ENCODE measurements at regions not wholly inside any gene's neighbourhood (a gene's known extent, or its start where the extent isn't known, plus 50 kb on each side); places are given as distances from the start of the nearest gene placed in this dataset.

DNA sequence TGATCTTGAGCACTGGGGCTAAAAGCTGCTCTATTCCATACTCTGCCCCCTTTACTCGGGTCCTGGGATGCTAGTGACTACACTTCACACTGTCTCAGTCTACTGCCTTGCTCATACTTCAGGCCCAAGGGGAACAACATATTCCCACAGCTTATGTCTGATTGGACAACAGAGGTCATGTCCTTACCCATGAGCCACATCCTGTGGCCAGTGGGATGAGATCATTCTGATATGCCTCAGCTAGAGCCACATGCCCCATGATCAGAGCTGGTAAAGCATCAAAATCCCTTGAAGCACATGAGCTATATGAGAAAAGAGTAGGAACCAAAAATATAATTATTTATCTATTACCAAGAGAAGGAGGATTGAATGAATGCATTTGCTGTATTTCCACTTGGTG is 290.1 kb upstream of the TSHZ3 start:
- Mint-ChIP-seq H3K9me3 (no peaks in the 10 kb centered on the region), H3K36me3 (no peaks in the 10 kb centered on the region), H3K4me1 (no peaks in the 10 kb centered on the region), H3K27ac (no peak overlapping the region), H3K4me3 (no peak overlapping the region)
- DNase-seq (ENCODE audit: low spot score in 2 of 2) = no peak
- ATAC-seq = no peak

DNA sequence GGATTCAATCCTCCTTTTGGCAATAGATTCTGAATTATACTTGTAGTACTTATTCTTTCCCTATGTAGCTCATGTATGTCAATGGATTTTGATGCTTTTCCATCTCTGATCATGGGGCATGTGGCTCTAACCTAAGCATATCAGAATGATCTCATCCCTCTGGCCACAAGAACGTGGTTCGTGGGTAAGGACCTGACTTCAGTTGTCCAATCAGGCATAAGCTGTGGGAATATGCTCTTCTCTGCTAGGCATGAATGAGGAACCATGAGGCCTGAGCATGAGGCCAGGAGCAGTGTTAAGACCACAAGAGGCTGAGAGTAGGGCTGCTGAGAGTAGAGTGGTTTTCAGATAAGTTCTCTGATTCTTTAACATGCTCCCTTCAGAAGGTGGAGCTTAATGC is 292.4 kb upstream of the TSHZ3 start:
- no peaks in the 10 kb centered on the region for H3K36me3 Mint-ChIP-seq
- no peak for ATAC-seq
- H3K4me1 Mint-ChIP-seq = no peaks in the 10 kb centered on the region
- DNase-seq (ENCODE audit: low spot score in 2 of 2) = no peak
- no peak overlapping the region for H3K27ac Mint-ChIP-seq
- peaks cover 3% of the 10 kb centered on the region for H3K9me3 Mint-ChIP-seq
- H3K4me3 Mint-ChIP-seq = no peak overlapping the region

DNA sequence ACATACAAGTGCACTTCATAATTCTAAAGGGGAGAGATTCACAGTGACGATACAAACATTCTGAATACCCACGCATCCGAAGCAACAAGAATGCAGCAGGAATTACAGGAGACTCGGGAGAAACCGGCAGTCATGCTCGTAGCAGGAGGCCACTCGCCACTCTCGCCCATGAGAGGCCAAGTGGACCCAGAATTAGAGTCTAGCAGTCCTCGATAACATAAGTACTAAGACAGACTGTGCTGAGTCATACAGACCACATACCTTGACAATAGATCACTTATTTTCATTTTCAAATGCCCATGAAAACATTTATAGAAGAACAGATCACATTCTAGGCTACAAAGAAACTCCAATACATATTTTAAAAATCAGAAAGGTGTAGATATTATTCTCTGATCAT is 299.1 kb upstream of the TSHZ3 start:
- H3K4me3 Mint-ChIP-seq = no peak overlapping the region
- DNase-seq (ENCODE audit: low spot score in 2 of 2) (no peak), ATAC-seq (no peak)
- no peaks in the 10 kb centered on the region for H3K4me1 Mint-ChIP-seq
- H3K27ac Mint-ChIP-seq = no peak overlapping the region
- H3K9me3 Mint-ChIP-seq = peaks cover 3% of the 10 kb centered on the region
- H3K36me3 Mint-ChIP-seq = no peaks in the 10 kb centered on the region

DNA sequence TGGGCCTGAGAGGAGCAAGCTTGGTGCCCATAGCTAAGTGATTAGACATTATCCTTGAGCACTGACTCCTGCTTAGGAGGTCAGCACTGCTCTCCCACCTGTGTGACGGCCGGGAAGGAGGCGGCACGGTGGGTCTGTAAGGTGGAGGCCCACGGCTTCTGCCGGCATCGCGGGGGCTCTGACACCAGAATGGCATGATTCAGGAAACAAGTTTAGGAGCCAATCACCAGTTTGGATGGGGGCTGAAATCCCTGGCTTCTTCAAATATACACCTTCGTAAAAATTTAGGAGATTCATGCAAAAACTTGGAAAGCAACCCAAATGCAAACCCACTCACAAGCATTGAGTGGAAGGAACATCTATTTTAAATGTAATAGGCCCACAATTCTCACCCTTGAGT is 307.3 kb upstream of the TSHZ3 start:
- no peaks in the 10 kb centered on the region for H3K4me1 Mint-ChIP-seq
- no peaks in the 10 kb centered on the region for H3K9me3 Mint-ChIP-seq
- H3K27ac Mint-ChIP-seq = no peak overlapping the region
- no peak overlapping the region for H3K4me3 Mint-ChIP-seq
- ATAC-seq = no peak
- no peaks in the 10 kb centered on the region for H3K36me3 Mint-ChIP-seq
- no peak for DNase-seq (ENCODE audit: low spot score in 2 of 2)

DNA sequence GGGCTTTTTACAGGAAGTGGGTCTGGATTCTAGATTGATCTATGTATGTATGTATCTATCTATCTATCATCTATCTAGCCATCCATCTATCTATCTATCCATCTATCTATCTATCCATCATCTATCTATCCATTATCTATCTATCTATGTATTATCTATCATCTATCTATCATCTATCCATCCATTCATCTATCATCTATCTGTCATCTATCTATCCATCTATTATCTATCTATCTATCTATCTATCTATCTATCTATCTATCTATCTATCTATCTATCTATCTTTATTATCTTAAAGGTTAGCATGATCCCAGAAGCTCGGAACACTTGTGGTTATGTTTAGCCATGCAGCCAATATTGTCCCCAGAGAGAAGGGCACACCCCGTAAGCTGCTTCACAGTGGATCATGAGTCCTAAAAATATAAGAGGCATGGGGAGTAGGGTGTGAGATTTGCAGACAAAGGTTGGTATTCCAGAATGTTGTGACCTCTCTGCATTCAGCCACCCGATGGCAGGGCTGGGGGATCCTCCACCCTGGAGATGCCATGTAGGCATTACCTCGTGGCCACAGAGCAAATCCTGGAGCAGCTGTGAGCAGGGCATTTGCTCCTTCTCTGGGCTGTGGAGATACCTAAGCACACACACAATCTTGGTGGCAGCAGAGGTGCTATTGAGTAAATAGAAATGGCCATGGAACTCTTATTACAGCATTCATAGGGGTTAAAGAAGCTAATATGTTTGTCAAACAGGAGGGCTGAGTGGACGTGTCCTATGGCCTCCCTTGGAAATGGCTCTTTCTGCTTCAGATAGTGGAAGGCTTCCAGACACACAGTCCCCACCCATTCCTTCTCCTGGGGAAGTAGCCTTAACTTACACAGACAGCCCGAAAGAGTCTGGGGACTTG is 310.0 kb upstream of the TSHZ3 start:
- no peak overlapping the region for H3K27ac Mint-ChIP-seq
- H3K4me1 Mint-ChIP-seq = no peaks in the 10 kb centered on the region
- H3K9me3 Mint-ChIP-seq = no peaks in the 10 kb centered on the region
- H3K4me3 Mint-ChIP-seq = no peak overlapping the region
- no peaks in the 10 kb centered on the region for H3K36me3 Mint-ChIP-seq
- ATAC-seq (no peak), DNase-seq (ENCODE audit: low spot score in 2 of 2) (no peak)

DNA sequence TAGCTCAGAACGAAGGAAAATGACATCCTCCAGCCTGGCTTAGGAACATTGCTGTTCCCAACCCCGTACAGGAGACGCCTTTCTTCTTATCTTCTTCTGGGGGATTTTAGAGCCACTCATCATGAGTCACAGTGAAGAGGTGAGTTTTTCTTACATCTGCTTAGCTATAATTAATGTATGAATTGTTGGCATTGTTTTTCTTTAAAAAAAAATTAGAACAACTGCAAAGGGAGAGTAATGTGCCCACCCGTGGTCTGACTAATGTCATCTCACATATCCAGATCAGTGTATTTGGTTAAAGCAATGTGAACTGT is 310.6 kb upstream of the TSHZ3 start:
- ATAC-seq (no peak), DNase-seq (ENCODE audit: low spot score in 2 of 2) (no peak)
- H3K36me3 Mint-ChIP-seq = no peaks in the 10 kb centered on the region
- H3K27ac Mint-ChIP-seq = no peak overlapping the region
- no peaks in the 10 kb centered on the region for H3K4me1 Mint-ChIP-seq
- no peak overlapping the region for H3K4me3 Mint-ChIP-seq
- no peaks in the 10 kb centered on the region for H3K9me3 Mint-ChIP-seq

DNA sequence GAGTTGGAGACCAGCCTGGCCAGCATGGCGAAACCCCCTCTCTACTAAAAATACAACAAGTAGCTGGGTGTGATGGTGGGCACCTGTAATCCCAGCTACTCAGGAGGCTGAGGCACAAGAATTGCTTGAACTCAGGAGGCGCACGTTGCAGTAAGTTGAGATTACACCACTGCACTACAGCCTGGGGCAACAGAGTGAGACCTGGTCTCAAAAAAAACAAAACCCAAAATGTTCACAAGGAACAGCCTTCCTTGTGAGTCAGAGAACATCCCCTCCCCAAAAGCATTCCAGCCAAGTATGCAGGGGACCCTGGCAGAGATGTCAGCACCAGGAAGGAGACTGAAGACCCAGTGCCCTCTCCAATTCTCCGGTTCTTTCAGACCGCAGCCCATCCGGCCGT is 314.9 kb upstream of the TSHZ3 start:
- no peaks in the 10 kb centered on the region for H3K36me3 Mint-ChIP-seq
- H3K9me3 Mint-ChIP-seq = no peaks in the 10 kb centered on the region
- no peak overlapping the region for H3K27ac Mint-ChIP-seq

DNA sequence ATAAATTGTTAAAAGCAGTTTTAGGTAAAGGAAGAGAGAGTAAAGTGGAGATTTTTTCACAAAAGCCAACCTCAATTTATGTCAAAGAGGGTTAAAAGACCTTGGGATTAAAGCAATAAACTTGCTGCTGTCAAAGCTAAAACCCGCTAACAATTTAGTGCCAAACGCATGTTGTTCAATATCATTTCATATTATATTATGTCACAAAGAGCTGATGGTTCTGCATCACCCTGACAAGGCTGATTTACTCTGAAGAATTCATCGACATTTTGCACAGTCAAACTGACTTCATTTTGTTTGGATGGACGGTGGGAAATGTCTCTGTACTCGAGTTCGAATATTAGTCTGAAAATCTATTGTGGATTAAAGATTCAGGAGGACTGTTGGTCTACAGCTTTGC is 315.8 kb upstream of the TSHZ3 start:
- no peak for DNase-seq (ENCODE audit: low spot score in 2 of 2)
- no peak for ATAC-seq
- H3K9me3 Mint-ChIP-seq = no peaks in the 10 kb centered on the region
- no peaks in the 10 kb centered on the region for H3K36me3 Mint-ChIP-seq
- no peak overlapping the region for H3K27ac Mint-ChIP-seq
- no peaks in the 10 kb centered on the region for H3K4me1 Mint-ChIP-seq
- no peak overlapping the region for H3K4me3 Mint-ChIP-seq

More for the DNA sequence above, 314.9 kb upstream of the TSHZ3 start:
- Mint-ChIP-seq H3K4me3 (no peak overlapping the region), H3K4me1 (no peaks in the 10 kb centered on the region)
- no peak for ATAC-seq
- DNase-seq (ENCODE audit: low spot score in 2 of 2) = no peak

DNA sequence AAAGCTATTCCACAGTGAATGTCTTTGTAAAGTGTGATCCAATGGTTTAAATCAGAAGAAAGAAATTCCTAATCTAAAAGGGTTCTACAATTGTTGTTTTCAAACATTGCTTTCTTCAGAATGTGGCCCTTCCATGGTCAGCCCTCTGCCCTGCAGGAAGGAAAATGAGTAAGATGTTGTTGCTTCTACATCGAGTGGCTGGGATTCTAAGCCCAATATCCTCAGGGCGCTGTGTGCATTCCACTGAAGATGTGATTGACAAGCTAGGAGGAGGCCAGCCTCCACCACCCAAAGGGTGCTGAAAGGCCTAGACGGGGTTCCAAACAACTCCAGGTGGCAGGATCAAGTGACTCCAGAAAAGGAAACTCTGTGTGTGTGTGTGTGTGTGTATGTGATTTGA is 316.9 kb upstream of the TSHZ3 start:
- Mint-ChIP-seq H3K36me3 (no peaks in the 10 kb centered on the region), H3K4me1 (no peaks in the 10 kb centered on the region), H3K4me3 (no peak overlapping the region), H3K9me3 (no peaks in the 10 kb centered on the region), H3K27ac (no peak overlapping the region)
- no peak for ATAC-seq
- DNase-seq (ENCODE audit: low spot score in 2 of 2) = no peak

DNA sequence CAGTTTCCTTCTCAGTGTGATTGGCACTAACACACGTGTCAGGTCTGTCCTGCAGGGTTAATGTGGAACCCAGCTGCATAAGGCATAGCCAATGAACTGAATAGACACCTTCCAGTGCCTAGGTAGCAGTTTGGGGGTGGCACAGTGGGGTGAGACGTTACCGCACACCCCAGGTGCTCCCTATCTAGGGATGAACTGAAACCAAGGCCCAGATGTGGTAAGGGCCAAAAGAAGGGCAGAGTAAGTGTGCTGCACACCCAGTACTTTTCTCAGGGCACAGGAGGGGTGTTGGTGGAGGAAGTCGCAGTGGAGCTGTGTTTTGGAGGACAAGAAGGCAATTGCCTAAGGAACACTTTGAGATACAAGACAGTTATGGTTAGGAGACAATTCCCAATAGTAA is 317.9 kb upstream of the TSHZ3 start:
- ATAC-seq (peak; percentile 8), DNase-seq (ENCODE audit: low spot score in 2 of 2) (no peak)
- no peak overlapping the region for H3K27ac Mint-ChIP-seq
- no peaks in the 10 kb centered on the region for H3K36me3 Mint-ChIP-seq
- H3K9me3 Mint-ChIP-seq = no peaks in the 10 kb centered on the region
- no peaks in the 10 kb centered on the region for H3K4me1 Mint-ChIP-seq
- H3K4me3 Mint-ChIP-seq = no peak overlapping the region

DNA sequence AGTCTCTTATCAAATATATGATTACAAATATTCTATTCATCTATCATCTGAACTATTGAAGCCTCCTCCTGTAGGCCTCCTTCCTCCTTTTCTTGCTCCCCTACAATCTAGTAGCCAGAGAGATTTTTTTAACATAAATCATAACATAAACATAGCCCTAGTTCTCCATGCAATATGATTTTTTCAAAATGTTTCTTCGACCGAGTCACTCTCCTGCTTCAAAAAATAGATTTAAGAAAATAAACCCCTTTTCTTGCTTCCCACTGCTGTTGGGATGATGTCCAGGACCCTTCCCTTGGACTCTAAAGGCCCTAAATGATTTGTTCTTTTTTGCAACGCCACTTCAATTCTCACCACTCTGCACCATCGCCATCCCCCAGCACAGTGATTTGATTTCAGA is 319.7 kb upstream of the TSHZ3 start:
- ATAC-seq (no peak), DNase-seq (ENCODE audit: low spot score in 2 of 2) (no peak)
- no peaks in the 10 kb centered on the region for H3K9me3 Mint-ChIP-seq
- H3K36me3 Mint-ChIP-seq = no peaks in the 10 kb centered on the region
- no peaks in the 10 kb centered on the region for H3K4me1 Mint-ChIP-seq
- no peak overlapping the region for H3K4me3 Mint-ChIP-seq
- H3K27ac Mint-ChIP-seq = no peak overlapping the region

DNA sequence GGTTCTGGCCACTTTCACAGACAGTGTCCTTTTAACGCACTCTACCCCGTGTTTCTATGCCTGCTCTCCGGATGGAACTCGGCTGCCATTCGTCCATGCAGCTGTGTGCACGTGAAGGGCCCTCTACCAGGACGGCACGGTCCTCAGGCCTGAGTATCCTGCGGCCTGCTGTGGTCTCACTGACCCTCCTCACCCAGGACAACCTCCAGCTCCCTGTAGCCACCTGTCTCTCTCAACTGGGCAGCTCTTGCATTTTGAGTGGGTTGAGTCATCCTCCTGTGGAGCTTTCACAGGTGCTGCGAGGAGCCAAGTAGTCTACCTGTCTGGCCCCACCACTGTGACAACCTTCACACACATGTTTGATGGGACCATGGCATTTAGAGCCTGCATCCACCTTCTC is 321.7 kb upstream of the TSHZ3 start:
- DNase-seq (ENCODE audit: low spot score in 2 of 2) (no peak), ATAC-seq (no peak)
- H3K4me3 Mint-ChIP-seq = no peak overlapping the region
- H3K27ac Mint-ChIP-seq = no peak overlapping the region
- H3K4me1 Mint-ChIP-seq = no peaks in the 10 kb centered on the region
- no peaks in the 10 kb centered on the region for H3K9me3 Mint-ChIP-seq
- no peaks in the 10 kb centered on the region for H3K36me3 Mint-ChIP-seq

DNA sequence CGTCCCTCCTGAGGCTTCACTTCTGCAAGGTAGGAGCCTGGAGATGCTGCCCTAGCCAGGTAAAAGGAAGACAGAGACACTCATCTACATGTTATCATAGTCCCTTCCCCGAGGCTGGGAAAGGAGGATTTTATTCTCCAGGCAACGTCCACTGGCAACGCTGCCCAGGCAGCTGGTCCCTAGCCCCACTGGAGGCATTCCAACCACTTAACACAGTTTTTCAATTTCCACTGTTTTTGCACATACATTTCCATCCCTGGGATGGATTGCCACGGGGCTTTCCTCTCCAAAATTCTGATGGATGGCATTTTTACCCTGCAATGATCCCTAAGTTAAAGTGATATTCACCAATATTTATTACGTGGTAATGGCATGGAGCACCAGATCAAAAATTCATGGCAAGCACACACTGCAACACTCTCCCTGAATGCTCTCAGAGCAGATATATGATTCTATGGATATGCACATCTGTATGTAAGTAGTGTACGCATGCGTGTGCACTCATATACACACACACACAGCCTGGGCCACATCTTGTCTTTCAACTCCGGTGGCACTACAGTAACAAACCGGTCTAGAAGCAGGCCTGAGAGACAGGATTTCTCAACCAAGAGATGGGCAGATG is 322.3 kb upstream of the TSHZ3 start:
- Mint-ChIP-seq H3K9me3 (no peaks in the 10 kb centered on the region), H3K4me3 (no peak overlapping the region), H3K27ac (no peak overlapping the region), H3K36me3 (no peaks in the 10 kb centered on the region), H3K4me1 (no peaks in the 10 kb centered on the region)
- no peak for ATAC-seq
- no peak for DNase-seq (ENCODE audit: low spot score in 2 of 2)

DNA sequence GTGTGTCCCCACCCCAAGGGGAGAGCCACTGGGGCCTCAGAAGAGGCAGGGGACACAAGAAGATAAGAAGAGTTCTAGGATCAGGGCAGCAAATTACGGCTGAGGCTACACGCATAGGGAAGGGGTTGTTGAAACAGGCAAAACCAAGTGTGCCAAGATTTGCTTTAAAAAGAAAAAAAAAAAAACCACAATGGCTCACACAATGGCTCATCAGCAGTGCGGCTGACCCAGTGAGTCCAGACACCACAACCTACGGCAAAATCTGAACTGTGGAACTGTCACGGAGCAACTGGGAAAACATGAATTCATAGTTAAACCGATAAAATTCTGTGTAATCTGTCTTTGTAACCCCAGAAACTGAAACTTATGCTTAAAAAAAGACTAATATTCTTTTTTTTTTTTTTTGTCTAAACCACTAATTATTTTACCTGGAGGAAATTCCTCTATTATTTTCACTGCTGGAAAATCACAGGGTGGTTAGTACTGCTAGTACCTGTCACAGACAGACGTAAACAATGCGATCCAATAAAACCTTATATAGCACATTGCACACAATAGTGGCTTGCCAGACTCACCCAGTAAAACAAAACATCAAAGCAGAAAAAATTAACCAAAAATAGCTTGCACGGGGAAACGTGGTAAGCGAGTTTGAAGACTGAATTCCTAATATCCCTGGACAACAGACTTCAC is 325.4 kb upstream of the TSHZ3 start:
- Mint-ChIP-seq H3K4me3 (no peak overlapping the region), H3K9me3 (no peaks in the 10 kb centered on the region), H3K27ac (no peak overlapping the region), H3K4me1 (no peaks in the 10 kb centered on the region), H3K36me3 (no peaks in the 10 kb centered on the region)
- no peak for ATAC-seq
- no peak for DNase-seq (ENCODE audit: low spot score in 2 of 2)

DNA sequence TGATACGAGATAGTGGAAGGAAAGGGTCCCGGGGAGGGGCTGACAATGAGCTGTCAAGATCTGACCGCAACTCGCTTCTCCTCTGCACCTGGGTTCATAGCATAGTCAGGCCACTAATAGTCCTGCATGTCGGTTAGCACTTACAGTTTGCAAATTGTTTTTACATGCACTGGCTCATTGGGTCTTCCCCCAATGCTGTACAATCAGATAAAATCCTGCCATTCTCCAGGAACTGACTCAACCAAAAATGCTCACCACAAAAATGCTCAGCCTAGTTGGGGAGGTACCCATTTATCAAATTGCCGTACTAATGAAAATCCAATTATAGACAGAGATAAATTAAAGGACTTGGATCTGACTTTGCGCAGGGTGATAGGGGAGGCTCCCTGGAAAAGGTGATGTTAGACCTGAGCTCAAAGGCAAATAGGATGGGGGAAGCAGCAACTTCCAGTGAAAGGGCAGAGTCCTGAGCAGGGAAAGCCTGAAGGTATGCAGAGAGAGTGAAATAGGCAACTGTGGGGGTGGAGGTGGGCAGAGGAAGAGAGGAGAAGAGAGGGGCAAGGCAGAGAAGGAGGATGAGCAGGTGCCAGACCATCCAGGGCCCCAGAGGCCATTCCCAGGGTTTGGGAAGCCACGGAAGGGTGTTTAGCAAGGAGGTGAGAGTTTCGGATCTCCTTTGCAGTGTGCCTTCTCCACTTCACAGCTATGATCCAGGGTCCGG is 326.1 kb upstream of the TSHZ3 start:
- H3K4me3 Mint-ChIP-seq = no peak overlapping the region
- H3K4me1 Mint-ChIP-seq = no peaks in the 10 kb centered on the region
- no peak overlapping the region for H3K27ac Mint-ChIP-seq
- DNase-seq (ENCODE audit: low spot score in 2 of 2) = no peak
- H3K36me3 Mint-ChIP-seq = no peaks in the 10 kb centered on the region
- H3K9me3 Mint-ChIP-seq = no peaks in the 10 kb centered on the region
- ATAC-seq = no peak
